ENCODE measurements at regions not wholly inside any gene's neighbourhood (a gene's known extent, or its start where the extent isn't known, plus 50 kb on each side); places are given as distances from the start of the nearest gene placed in this dataset.

DNA sequence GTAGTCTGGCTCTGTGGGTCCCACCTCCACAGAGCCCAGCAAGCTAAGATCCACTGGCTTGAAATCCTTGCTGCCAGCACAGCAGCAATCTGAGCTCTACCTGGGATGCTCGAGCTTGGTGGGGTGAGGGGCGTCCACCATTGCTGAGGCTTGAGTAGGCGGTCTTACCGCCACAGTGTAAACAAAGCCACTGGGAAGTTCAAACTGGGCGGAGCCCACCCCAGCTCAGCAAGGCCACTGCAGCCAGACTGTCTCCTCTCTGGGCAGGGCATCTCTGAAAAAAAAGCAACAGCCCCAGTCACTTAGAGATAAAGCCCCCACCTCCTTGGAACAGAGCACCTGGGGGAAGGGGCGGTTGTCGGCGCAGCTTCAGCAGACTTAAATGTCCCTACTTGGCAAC lies 243.2 kb upstream of the POF1B start:
- no TSS peak for BruUV-seq (replicated peaks)
- intact Hi-C loops (cut with micrococcal nuclease) = no loop called here
- DNase-seq (ENCODE audit: low read depth, low spot score) (no peak), ATAC-seq (no peak)
- H3K4me1 ChIP-seq (ENCODE audit: control insufficient read depth in 1 of 2, insufficient read depth in 2 of 2, low read length in 2 of 2) = no peaks in the 10 kb centered on the region
- H3K9me2 ChIP-seq (ENCODE audit: insufficient read depth) = no peaks in the 10 kb centered on the region
- no peaks in the 10 kb centered on the region for H3K27me3 ChIP-seq (ENCODE audit: insufficient read depth, low read length)
- no peak overlapping the region for H2AFZ ChIP-seq (ENCODE audit: low read depth, low read length, poor library complexity, severe bottlenecking)
- no peaks in the 10 kb centered on the region for H3K9me3 ChIP-seq (ENCODE audit: control insufficient read depth in 1 of 2, insufficient read depth in 1 of 2, low read depth in 1 of 2, low read length in 2 of 2)
- no peaks in the 10 kb centered on the region for H3K36me3 ChIP-seq (ENCODE audit: control insufficient read depth in 1 of 2, insufficient read depth in 2 of 2, low read length in 2 of 2)
- H3K9ac ChIP-seq (ENCODE audit: low read length) = no peak overlapping the region
- H3K4me3 ChIP-seq (replicated peaks in 1 of 2; ENCODE audit: low read depth in 1 of 2, low read length in 2 of 2) = no peak overlapping the region
- ChIA-PET RAD21 (ENCODE audit: low non-redundant PET in 1 of 2, low total read pairs in 2 of 2, uncharacterized antibody in 2 of 2, unreplicated experiment in 2 of 2) (no interaction called here), CTCF (no interaction called here), POLR2A (no interaction called here)
- H3K4me2 ChIP-seq (ENCODE audit: low read length) = no peak overlapping the region
- no peaks in the 10 kb centered on the region for H3K79me2 ChIP-seq (ENCODE audit: insufficient read depth, low read length)
- H4K20me1 ChIP-seq (ENCODE audit: insufficient read depth) = no peaks in the 10 kb centered on the region
- TF ChIP-seq, protein P1, sequence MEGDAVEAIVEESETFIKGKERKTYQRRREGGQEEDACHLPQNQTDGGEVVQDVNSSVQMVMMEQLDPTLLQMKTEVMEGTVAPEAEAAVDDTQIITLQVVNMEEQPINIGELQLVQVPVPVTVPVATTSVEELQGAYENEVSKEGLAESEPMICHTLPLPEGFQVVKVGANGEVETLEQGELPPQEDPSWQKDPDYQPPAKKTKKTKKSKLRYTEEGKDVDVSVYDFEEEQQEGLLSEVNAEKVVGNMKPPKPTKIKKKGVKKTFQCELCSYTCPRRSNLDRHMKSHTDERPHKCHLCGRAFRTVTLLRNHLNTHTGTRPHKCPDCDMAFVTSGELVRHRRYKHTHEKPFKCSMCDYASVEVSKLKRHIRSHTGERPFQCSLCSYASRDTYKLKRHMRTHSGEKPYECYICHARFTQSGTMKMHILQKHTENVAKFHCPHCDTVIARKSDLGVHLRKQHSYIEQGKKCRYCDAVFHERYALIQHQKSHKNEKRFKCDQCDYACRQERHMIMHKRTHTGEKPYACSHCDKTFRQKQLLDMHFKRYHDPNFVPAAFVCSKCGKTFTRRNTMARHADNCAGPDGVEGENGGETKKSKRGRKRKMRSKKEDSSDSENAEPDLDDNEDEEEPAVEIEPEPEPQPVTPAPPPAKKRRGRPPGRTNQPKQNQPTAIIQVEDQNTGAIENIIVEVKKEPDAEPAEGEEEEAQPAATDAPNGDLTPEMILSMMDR (IDR thresholded peaks at IDR 0.05 in 2 of 3, conservative IDR thresholded peaks at IDR 0.05 in 1 of 3; ENCODE audit: borderline replicate concordance in 1 of 3, insufficient read depth in 1 of 3, low read depth in 2 of 3, low read length in 2 of 3) = no peak
- TF ChIP-seq JUND (IDR thresholded peaks at IDR 0.05) (no peak), SRF (IDR thresholded peaks at IDR 0.05; ENCODE audit: low read depth) (no peak), FOSL1 (IDR thresholded peaks at IDR 0.05; ENCODE audit: low read depth) (no peak), ZNF274 (IDR thresholded peaks at IDR 0.05; ENCODE audit: low read depth, low read length) (no peak), SIN3A (IDR thresholded peaks at IDR 0.05; ENCODE audit: low read depth) (no peak), EZH2phosphoT487 (IDR thresholded peaks at IDR 0.05; ENCODE audit: borderline replicate concordance) (no peak), SP1 (IDR thresholded peaks at IDR 0.05; ENCODE audit: low read depth) (no peak), POLR2A (IDR thresholded peaks at IDR 0.05; ENCODE audit: borderline replicate concordance, extremely low read depth, insufficient read depth, insufficient read length) (no peak), RAD21 (IDR thresholded peaks at IDR 0.05; ENCODE audit: low read depth) (no peak), YY1 (IDR thresholded peaks at IDR 0.05; ENCODE audit: extremely low read depth, insufficient replicate concordance, low read depth, low read length) (no peak), CBX3 (IDR thresholded peaks at IDR 0.05; ENCODE audit: low read depth) (no peak), EZH2 (IDR thresholded peaks at IDR 0.05) (no peak)
- TF ChIP-seq, protein P2, sequence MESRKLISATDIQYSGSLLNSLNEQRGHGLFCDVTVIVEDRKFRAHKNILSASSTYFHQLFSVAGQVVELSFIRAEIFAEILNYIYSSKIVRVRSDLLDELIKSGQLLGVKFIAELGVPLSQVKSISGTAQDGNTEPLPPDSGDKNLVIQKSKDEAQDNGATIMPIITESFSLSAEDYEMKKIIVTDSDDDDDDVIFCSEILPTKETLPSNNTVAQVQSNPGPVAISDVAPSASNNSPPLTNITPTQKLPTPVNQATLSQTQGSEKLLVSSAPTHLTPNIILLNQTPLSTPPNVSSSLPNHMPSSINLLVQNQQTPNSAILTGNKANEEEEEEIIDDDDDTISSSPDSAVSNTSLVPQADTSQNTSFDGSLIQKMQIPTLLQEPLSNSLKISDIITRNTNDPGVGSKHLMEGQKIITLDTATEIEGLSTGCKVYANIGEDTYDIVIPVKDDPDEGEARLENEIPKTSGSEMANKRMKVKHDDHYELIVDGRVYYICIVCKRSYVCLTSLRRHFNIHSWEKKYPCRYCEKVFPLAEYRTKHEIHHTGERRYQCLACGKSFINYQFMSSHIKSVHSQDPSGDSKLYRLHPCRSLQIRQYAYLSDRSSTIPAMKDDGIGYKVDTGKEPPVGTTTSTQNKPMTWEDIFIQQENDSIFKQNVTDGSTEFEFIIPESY (IDR thresholded peaks at IDR 0.05; ENCODE audit: extremely low read depth, insufficient replicate concordance, low read length) = no peak
- TF ChIP-seq, protein P3, sequence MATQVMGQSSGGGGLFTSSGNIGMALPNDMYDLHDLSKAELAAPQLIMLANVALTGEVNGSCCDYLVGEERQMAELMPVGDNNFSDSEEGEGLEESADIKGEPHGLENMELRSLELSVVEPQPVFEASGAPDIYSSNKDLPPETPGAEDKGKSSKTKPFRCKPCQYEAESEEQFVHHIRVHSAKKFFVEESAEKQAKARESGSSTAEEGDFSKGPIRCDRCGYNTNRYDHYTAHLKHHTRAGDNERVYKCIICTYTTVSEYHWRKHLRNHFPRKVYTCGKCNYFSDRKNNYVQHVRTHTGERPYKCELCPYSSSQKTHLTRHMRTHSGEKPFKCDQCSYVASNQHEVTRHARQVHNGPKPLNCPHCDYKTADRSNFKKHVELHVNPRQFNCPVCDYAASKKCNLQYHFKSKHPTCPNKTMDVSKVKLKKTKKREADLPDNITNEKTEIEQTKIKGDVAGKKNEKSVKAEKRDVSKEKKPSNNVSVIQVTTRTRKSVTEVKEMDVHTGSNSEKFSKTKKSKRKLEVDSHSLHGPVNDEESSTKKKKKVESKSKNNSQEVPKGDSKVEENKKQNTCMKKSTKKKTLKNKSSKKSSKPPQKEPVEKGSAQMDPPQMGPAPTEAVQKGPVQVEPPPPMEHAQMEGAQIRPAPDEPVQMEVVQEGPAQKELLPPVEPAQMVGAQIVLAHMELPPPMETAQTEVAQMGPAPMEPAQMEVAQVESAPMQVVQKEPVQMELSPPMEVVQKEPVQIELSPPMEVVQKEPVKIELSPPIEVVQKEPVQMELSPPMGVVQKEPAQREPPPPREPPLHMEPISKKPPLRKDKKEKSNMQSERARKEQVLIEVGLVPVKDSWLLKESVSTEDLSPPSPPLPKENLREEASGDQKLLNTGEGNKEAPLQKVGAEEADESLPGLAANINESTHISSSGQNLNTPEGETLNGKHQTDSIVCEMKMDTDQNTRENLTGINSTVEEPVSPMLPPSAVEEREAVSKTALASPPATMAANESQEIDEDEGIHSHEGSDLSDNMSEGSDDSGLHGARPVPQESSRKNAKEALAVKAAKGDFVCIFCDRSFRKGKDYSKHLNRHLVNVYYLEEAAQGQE (IDR thresholded peaks at IDR 0.05; ENCODE audit: low read depth) = no peak
- TF ChIP-seq, protein P4, sequence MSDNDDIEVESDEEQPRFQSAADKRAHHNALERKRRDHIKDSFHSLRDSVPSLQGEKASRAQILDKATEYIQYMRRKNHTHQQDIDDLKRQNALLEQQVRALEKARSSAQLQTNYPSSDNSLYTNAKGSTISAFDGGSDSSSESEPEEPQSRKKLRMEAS (IDR thresholded peaks at IDR 0.05) = no peak
- TF ChIP-seq, protein P5, sequence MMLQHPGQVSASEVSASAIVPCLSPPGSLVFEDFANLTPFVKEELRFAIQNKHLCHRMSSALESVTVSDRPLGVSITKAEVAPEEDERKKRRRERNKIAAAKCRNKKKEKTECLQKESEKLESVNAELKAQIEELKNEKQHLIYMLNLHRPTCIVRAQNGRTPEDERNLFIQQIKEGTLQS (IDR thresholded peaks at IDR 0.05) = no peak
- H3K27ac ChIP-seq (ENCODE audit: low read depth, low read length) = no peak overlapping the region
